Panc1 (cell line): ENCODE measurements at regions not wholly inside any gene's neighbourhood (a gene's known extent, or its start where the extent isn't known, plus 50 kb on each side); places are given as distances from the start of the nearest gene placed in this dataset.

Experiments used
- ATAC-seq: fragments of 200-7000 bp; cut with Tn5 transposase; 2 replicates; pipeline ENCODE4 v1.9.1; 2020; ENCODE audit warnings: mild to moderate bottlenecking, moderate library complexity
- BruUV-seq: library from RNA; stranded (reverse); fragments of 400-500 nt; replicated peaks from 2 replicates; lab custom pipeline; 2021; lab: Mats Ljungman, UMichigan
- CTCF ChIA-PET: fragments of 300-600 bp; sonication (Branson Sonifier 250); formaldehyde crosslinking; loops from one replicate; lab custom pipeline; 2022; ENCODE audit warnings: antibody characterized with exemption; lab: Charles Lee
- POLR2A ChIA-PET: fragments of 300-600 bp; sonication (Branson Sonifier 250); formaldehyde crosslinking; loops from one replicate; lab custom pipeline; 2022; ENCODE audit warnings: antibody characterized with exemption; lab: Charles Lee
- DNase-seq: peaks from one replicate; pipeline ENCODE4 v3.0.0-alpha.2; 2010; ENCODE audit warnings: low read depth, low spot score
- H3K27ac ChIP-seq: 2 replicates; pipeline ENCODE4 v1.5.1; 2011; ENCODE audit warnings: mild to moderate bottlenecking, low read length, inconsistent platforms
- H3K27me3 ChIP-seq: fragments of 200-500 bp; sonication (Bioruptor generic); 2 replicates; pipeline ENCODE4 v1.6.0; 2014; ENCODE audit warnings: low read length, inconsistent platforms; ENCODE audit not compliant: control insufficient read depth, insufficient read depth
- H3K36me3 ChIP-seq: fragments of 200-500 bp; sonication (Bioruptor generic); 2 replicates; pipeline ENCODE4 v1.5.1; 2014; ENCODE audit warnings: inconsistent platforms, mild to moderate bottlenecking, low read length, moderate library complexity; ENCODE audit not compliant: control insufficient read depth, insufficient read depth
- H3K4me1 ChIP-seq: 2 replicates; pipeline ENCODE4 v1.5.1; 2011; ENCODE audit warnings: inconsistent platforms, mild to moderate bottlenecking, low read length, moderate library complexity; ENCODE audit not compliant: control insufficient read depth, insufficient read depth
- H3K4me3 ChIP-seq, 2 experiments: 2 replicates each; pipeline ENCODE4 v1.5.1; 2011 to 2012; ENCODE audit warnings: low read depth in 2 of 2, low read length in 2 of 2, mild to moderate bottlenecking in 2 of 2, inconsistent platforms in 1 of 2, moderate library complexity in 1 of 2
- H3K9me3 ChIP-seq: fragments of 200-500 bp; sonication (Bioruptor generic); 2 replicates; pipeline ENCODE4 v1.5.1; 2014; ENCODE audit warnings: low read depth, mild to moderate bottlenecking, inconsistent platforms, low read length, moderate library complexity; ENCODE audit not compliant: control insufficient read depth, insufficient read depth
- CTCF ChIP-seq: fragments of 450-650 bp; IDR thresholded peaks from 2 replicates; pipeline ENCODE4 v1.5.1; 2017; ENCODE audit warnings: mild to moderate bottlenecking
- POLR2AphosphoS5 ChIP-seq: IDR thresholded peaks from 2 replicates; pipeline ENCODE4 v1.6.1; 2012; ENCODE audit warnings: mild to moderate bottlenecking, low read depth, low read length, moderate library complexity
- REST ChIP-seq, 2 experiments: IDR thresholded peaks; 2 replicates each; pipeline ENCODE4 v1.6.1; 2011 to 2012; ENCODE audit warnings: low read depth in 2 of 2, control low read depth in 1 of 2, low read length in 1 of 2, mild to moderate bottlenecking in 1 of 2, moderate library complexity in 1 of 2; ENCODE audit not compliant: insufficient read depth in 1 of 2
- SIN3A ChIP-seq: IDR thresholded peaks from 2 replicates; pipeline ENCODE4 v1.6.1; 2012; ENCODE audit warnings: low read depth, mild to moderate bottlenecking, low read length, moderate library complexity, borderline replicate concordance; ENCODE audit not compliant: insufficient read depth
- TCF7L2 ChIP-seq: IDR thresholded peaks from 2 replicates; pipeline ENCODE4 v1.6.1; 2011; ENCODE audit warnings: mild to moderate bottlenecking, low read depth, low read length, inconsistent platforms
- in situ Hi-C: cut with HindIII; loops from 2 replicates; pipeline ENCODE4 v1.10.0; 2016; ENCODE audit warnings: low sequenced_read_pairs, low pct_unique_long_range_greater_than_20kb
- intact Hi-C: fragments of 100-400 bp; cut with micrococcal nuclease; formaldehyde crosslinking; loops from one replicate; pipeline ENCODE4 v1.10.0; 2022; ENCODE audit not compliant: unreplicated experiment

- CTCF ChIA-PET: no interaction called here
- TF ChIP-seq CTCF: no peak
- no peak for TF ChIP-seq POLR2AphosphoS5
- no peak for TF ChIP-seq TCF7L2
- no peak for TF ChIP-seq REST (IDR thresholded peaks at IDR 0.05; ENCODE audit: insufficient read depth in 1 of 2, low read depth in 2 of 2, low read length in 1 of 2)
- no peak for TF ChIP-seq SIN3A
Observed at GRCh38 chr9:107945961-107946360, 456.4 kb upstream of the KLF4 start.

GRCh38 chr9:107945493-107945892, 455.9 kb upstream of the KLF4 start:
- Histone ChIP-seq H3K27me3 (no peaks in the 10 kb centered on the region), H3K9me3 (no peaks in the 10 kb centered on the region), H3K4me1 (no peaks in the 10 kb centered on the region), H3K4me3 (no peak overlapping the region), H3K27ac (no peak overlapping the region), H3K36me3 (no peaks in the 10 kb centered on the region)
- in situ Hi-C loops (no loop called here), intact Hi-C loops (no loop called here)
- TF ChIP-seq POLR2AphosphoS5: no peak
- no peak for ATAC-seq
- DNase-seq: no peak
- POLR2A ChIA-PET: no interaction called here
- CTCF ChIA-PET: no interaction called here
- BruUV-seq: no TSS peak

More at GRCh38 chr9:107945961-107946360, 456.4 kb upstream of the KLF4 start:
- H3K4me3 ChIP-seq: no peak overlapping the region
- POLR2A ChIA-PET: no interaction called here
- no peaks in the 10 kb centered on the region for H3K27me3 ChIP-seq
- intact Hi-C loops: no loop called here
- H3K4me1 ChIP-seq: no peaks in the 10 kb centered on the region
- H3K27ac ChIP-seq: no peak overlapping the region
- H3K9me3 ChIP-seq: no peaks in the 10 kb centered on the region
- H3K36me3 ChIP-seq: no peaks in the 10 kb centered on the region
- BruUV-seq: no TSS peak
- no peak for ATAC-seq
- DNase-seq: no peak
- in situ Hi-C loops: no loop called here

GRCh38 chr9:107944387-107944786, 454.8 kb upstream of the KLF4 start:
- CTCF ChIA-PET: interaction anchor here (0.7 kb wide), 1 partner anchor 21 kb away, joined by 5 read pairs; no protein-coding TSS in a partner anchor
- Histone ChIP-seq H3K27me3 (no peaks in the 10 kb centered on the region), H3K4me3 (no peak overlapping the region), H3K36me3 (no peaks in the 10 kb centered on the region), H3K27ac (no peak overlapping the region), H3K4me1 (no peaks in the 10 kb centered on the region), H3K9me3 (no peaks in the 10 kb centered on the region)
- no TSS peak for BruUV-seq
- no peak for TF ChIP-seq SIN3A
- no peak for TF ChIP-seq TCF7L2
- TF ChIP-seq POLR2AphosphoS5: no peak
- ATAC-seq (no peak), DNase-seq (no peak)
- intact Hi-C loops: no loop called here
- POLR2A ChIA-PET: no interaction called here
- in situ Hi-C loops: no loop called here
